NCI-H2171 treated with DMSO at 0.1 percent for 48 hours (cell line): ENCODE measurements at regions not wholly inside any gene's neighbourhood (a gene's known extent, or its start where the extent isn't known, plus 50 kb on each side); places are given as distances from the start of the nearest gene placed in this dataset.
A peak's percentile ranks its signal among the peaks of the same experiment; 100 is the strongest.
"Not testable (repeated sequence)": the region's sequence is repeated elsewhere in the genome, so short reads cannot be mapped to it uniquely, and the experiment has no call there.

Experiments used
- DNase-seq: peaks from one replicate; lab custom pipeline; 2025; lab: John Stamatoyannopoulos, UW

GRCh38 chr2:49804111-49804510 lies 649.8 kb upstream of the FSHR start:
- DNase-seq: no peak

- DNase-seq: no peak
Measured at GRCh38 chr2:49801898-49802450, 647.7 kb upstream of the FSHR start.

GRCh38 chr2:49798570-49798969 lies 644.3 kb upstream of the FSHR start:
- no peak for DNase-seq

GRCh38 chr2:49796266-49796665 lies 642.0 kb upstream of the FSHR start:
- DNase-seq: no peak

- DNase-seq: no peak
Measured at GRCh38 chr2:49794396-49794795, 640.1 kb upstream of the FSHR start.

GRCh38 chr2:49788300-49788699 lies 634.0 kb upstream of the FSHR start:
- DNase-seq: no peak

GRCh38 chr2:49780949-49781348 lies 626.6 kb upstream of the FSHR start:
- no peak for DNase-seq

GRCh38 chr2:49772299-49772970 lies 618.1 kb upstream of the FSHR start:
- no peak for DNase-seq

GRCh38 chr2:49770919-49771318 lies 616.6 kb upstream of the FSHR start:
- no peak for DNase-seq

- DNase-seq: no peak
Measured at GRCh38 chr2:49767316-49767715, 613.0 kb upstream of the FSHR start.

GRCh38 chr2:49755777-49756176 lies 601.5 kb upstream of the FSHR start:
- DNase-seq: no peak

GRCh38 chr2:49754381-49754780 lies 600.1 kb upstream of the FSHR start:
- no peak for DNase-seq

- DNase-seq: no peak
Measured at GRCh38 chr2:49753344-49753985, 599.1 kb upstream of the FSHR start.

- DNase-seq: no peak
Measured at GRCh38 chr2:49737606-49738005, 583.3 kb upstream of the FSHR start.

GRCh38 chr2:49732924-49733323 lies 578.6 kb upstream of the FSHR start:
- DNase-seq: not testable (repeated sequence)

GRCh38 chr2:49719241-49719640 lies 564.9 kb upstream of the FSHR start:
- no peak for DNase-seq

GRCh38 chr2:49715597-49715996 lies 561.3 kb upstream of the FSHR start:
- DNase-seq: no peak

GRCh38 chr2:49714454-49714853 lies 560.1 kb upstream of the FSHR start:
- no peak for DNase-seq

GRCh38 chr2:49702740-49703139 lies 548.4 kb upstream of the FSHR start:
- DNase-seq: no peak

- DNase-seq: no peak
Measured at GRCh38 chr2:49693961-49694360, 539.6 kb upstream of the FSHR start.

GRCh38 chr2:49692022-49692421 lies 537.7 kb upstream of the FSHR start:
- DNase-seq: not testable (repeated sequence)

- peak; percentile 63 for DNase-seq
Measured at GRCh38 chr2:49687918-49688317, 533.6 kb upstream of the FSHR start.

- DNase-seq: no peak
Measured at GRCh38 chr2:49686897-49687442, 532.7 kb upstream of the FSHR start.
